Activated CD8-positive, alpha-beta memory T cell treated with anti-CD3 and anti-CD28 coated beads, Interleukin-2, amount 10 ng/mL, durations not matched to agents 7 days and 5 days (primary cell): ENCODE measurements at regions not wholly inside any gene's neighbourhood (a gene's known extent, or its start where the extent isn't known, plus 50 kb on each side); places are given as distances from the start of the nearest gene placed in this dataset.
"Not testable (repeated sequence)": the region's sequence is repeated elsewhere in the genome, so short reads cannot be mapped to it uniquely, and the experiment has no call there.

Source experiments
- ATAC-seq: fragments of 150-1000 bp; cut with Tn5 transposase; one replicate; pipeline ENCODE4 v1.10.0; 2021; ENCODE audit warnings: moderate library complexity
- CTCF ChIA-PET: fragments of 350-600 bp; sonication (Branson Sonifier 250); formaldehyde crosslinking; loops from one replicate; lab custom pipeline; 2021; ENCODE audit warnings: antibody characterized with exemption; lab: Charles Lee
- DNase-seq: peaks from one replicate; pipeline ENCODE4 v3.0.0-alpha.2; 2020
- H3K27ac Mint-ChIP-seq: one replicate; pipeline ENCODE4 v1.8.0; 2021; ENCODE audit warnings: mild to moderate bottlenecking, mixed read lengths
- H3K27me3 Mint-ChIP-seq: one replicate; pipeline ENCODE4 v1.8.0; 2021; ENCODE audit warnings: mixed read lengths
- H3K36me3 Mint-ChIP-seq: one replicate; pipeline ENCODE4 v1.8.0; 2021; ENCODE audit warnings: mild to moderate bottlenecking, mixed read lengths
- H3K4me1 Mint-ChIP-seq: one replicate; pipeline ENCODE4 v1.8.0; 2021; ENCODE audit warnings: mixed read lengths
- H3K4me3 Mint-ChIP-seq: one replicate; pipeline ENCODE4 v1.8.0; 2021; ENCODE audit warnings: mild to moderate bottlenecking, moderate library complexity, mixed read lengths
- H3K9me3 Mint-ChIP-seq: one replicate; pipeline ENCODE4 v1.8.0; 2022; ENCODE audit warnings: low read depth, mixed read lengths

DNA sequence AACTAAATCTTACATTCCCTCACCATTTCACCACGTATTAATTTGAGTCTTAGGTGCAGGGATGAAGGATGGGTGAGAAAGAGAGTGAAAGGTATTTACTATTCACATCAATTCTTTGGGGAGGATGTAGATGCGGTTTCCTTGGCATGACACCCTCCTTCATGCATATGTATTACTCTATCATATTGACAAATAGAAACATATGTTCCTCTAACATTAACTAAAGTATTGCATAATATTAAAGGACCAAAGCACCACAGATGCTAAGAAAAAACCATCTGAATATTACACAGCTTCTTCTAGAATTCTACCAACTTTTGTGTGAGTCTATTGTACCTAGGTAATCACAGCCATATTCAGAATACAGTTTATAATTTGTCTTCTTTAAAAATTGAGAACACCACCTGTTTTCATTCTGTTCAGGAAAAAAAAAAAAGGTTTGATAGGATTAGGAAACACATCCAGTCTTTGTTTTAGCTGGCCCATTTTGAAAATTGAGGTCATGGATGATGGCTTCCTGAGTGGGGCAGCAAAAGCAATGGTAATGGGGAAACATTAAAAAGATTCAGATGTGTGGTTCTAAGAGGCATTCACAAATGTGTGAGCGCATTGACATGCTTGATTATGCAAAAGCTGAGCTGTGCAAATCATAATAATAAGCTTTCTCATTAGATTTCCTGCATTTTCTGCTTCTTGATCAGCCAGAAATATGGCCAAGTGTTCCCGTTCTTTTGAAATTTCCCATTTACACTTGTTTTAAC, 1011.5 kb upstream of the NUDT12 start:
- no peaks in the 10 kb centered on the region for H3K27me3 Mint-ChIP-seq
- DNase-seq = no peak
- H3K9me3 Mint-ChIP-seq = peaks cover 10% of the 10 kb centered on the region
- no peak overlapping the region for H3K27ac Mint-ChIP-seq
- no peak for ATAC-seq
- H3K36me3 Mint-ChIP-seq = no peaks in the 10 kb centered on the region
- no peaks in the 10 kb centered on the region for H3K4me1 Mint-ChIP-seq
- H3K4me3 Mint-ChIP-seq = no peak overlapping the region
- CTCF ChIA-PET = no interaction called here

DNA sequence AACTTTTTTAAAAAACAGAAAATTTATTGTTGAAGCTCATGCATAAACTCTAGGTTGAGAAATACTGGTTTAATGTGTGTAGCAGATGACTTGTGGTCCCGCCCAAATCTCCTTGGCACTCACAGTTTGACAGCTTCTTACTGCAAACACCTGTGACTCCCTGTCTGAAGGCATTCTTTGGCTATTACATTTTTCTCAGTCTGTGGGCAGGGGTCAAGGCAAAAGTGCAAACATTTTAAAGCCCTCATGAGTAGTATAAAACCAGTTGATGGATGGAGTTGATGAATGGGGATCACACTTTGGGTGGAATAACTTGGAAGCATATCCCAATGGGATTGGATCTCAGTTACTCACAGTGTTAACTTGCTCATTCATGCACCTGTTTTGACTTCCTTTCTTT, 1007.0 kb upstream of the NUDT12 start:
- DNase-seq = no peak
- H3K4me3 Mint-ChIP-seq = no peak overlapping the region
- no peak overlapping the region for H3K27ac Mint-ChIP-seq
- CTCF ChIA-PET = no interaction called here
- no peaks in the 10 kb centered on the region for H3K27me3 Mint-ChIP-seq
- no peaks in the 10 kb centered on the region for H3K4me1 Mint-ChIP-seq
- H3K36me3 Mint-ChIP-seq = no peaks in the 10 kb centered on the region
- peaks cover 9% of the 10 kb centered on the region for H3K9me3 Mint-ChIP-seq
- no peak for ATAC-seq

DNA sequence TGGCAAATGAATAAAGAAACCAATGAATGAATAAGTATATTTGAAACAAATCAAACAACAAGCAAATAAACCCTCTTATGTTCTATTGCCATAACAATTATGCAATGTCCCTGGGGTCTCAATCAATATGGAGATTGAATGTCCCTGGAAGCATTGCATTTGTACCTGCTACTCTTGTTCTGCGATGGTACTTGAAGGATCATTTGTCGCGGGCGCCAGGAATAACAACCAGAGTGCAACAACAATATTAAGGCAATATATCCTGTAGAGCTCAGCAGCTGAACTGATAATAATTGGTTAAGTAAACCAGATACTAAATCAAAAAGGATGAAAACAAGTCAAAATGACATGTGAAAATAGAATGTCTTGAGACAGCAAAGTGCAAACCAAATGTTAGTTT, 1001.9 kb upstream of the NUDT12 start:
- H3K27ac Mint-ChIP-seq = no peak overlapping the region
- H3K4me1 Mint-ChIP-seq = no peaks in the 10 kb centered on the region
- H3K4me3 Mint-ChIP-seq = no peak overlapping the region
- DNase-seq (no peak), ATAC-seq (no peak)
- peaks cover 10% of the 10 kb centered on the region for H3K9me3 Mint-ChIP-seq
- H3K36me3 Mint-ChIP-seq = no peaks in the 10 kb centered on the region
- no peaks in the 10 kb centered on the region for H3K27me3 Mint-ChIP-seq
- CTCF ChIA-PET = no interaction called here

DNA sequence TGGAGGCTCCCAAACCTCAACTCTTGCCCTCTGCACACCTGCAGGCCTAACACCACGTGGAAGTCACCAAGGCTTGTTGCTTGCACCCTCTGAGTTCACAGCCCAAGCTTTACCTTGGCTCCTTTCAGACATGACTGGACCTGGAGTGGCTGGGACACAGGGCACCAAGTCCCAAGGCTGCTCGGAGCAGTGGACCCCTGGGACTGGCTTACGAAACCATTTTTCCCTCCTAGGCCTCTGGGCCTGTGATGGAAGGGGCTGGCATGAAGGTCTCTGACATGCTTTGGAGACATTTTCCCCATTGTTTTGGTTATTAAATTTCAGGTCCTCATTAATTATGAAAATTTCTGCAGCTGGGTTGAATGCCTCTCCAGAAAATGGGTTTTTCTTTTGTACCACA, 994.4 kb upstream of the NUDT12 start:
- no peaks in the 10 kb centered on the region for H3K4me1 Mint-ChIP-seq
- no peaks in the 10 kb centered on the region for H3K36me3 Mint-ChIP-seq
- H3K27me3 Mint-ChIP-seq = no peaks in the 10 kb centered on the region
- H3K9me3 Mint-ChIP-seq = peaks cover 12% of the 10 kb centered on the region
- no peak overlapping the region for H3K27ac Mint-ChIP-seq
- no peak for DNase-seq
- H3K4me3 Mint-ChIP-seq = no peak overlapping the region
- ATAC-seq = no peak
- CTCF ChIA-PET = no interaction called here

DNA sequence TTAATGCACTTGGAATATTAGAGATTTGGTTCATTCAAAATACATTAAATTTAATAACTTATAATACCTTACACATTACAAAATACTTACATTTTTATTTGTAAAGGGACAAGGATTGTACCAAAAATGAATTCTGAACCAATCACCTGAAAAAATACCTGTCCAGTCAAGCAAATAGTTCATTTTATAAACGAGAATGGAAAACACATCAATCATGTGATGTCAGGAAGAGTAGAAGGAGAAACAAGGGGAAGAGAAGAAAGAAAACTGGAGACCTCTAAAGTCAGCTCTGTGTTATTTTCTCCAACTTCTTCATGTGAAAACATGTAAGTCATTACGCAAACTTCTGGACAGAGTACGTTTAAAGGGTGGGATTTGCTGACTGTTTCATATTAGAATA, 989.0 kb upstream of the NUDT12 start:
- H3K27ac Mint-ChIP-seq = no peak overlapping the region

DNA sequence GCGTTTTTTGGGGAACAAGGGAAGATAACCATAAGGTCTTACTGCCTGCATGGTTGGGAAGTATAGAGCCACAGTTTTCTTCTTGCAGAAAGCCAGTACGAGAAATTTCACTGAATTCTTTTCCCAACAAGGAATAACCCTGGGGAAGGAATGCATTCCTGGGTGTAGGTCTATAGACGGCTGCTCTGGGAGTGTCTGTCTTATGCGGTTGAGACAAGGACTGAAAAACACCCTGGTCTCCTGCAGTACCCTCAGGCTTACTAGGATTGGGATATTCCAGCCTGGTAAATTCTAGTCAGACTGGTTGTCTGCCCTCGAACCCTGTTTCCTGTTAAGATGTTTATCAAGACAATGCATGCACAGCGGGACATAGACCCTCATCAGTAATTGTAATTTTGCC, 984.3 kb upstream of the NUDT12 start:
- H3K4me3 Mint-ChIP-seq, H3K9me3 Mint-ChIP-seq, H3K27me3 Mint-ChIP-seq, ATAC-seq, CTCF ChIA-PET, H3K4me1 Mint-ChIP-seq, DNase-seq, H3K36me3 Mint-ChIP-seq, H3K27ac Mint-ChIP-seq: not testable (repeated sequence)

More for the DNA sequence above, 989.0 kb upstream of the NUDT12 start:
- no peak overlapping the region for H3K4me3 Mint-ChIP-seq
- CTCF ChIA-PET = no interaction called here
- no peaks in the 10 kb centered on the region for H3K27me3 Mint-ChIP-seq
- no peaks in the 10 kb centered on the region for H3K4me1 Mint-ChIP-seq
- no peak for DNase-seq
- ATAC-seq = no peak
- peaks cover 6% of the 10 kb centered on the region for H3K9me3 Mint-ChIP-seq
- no peaks in the 10 kb centered on the region for H3K36me3 Mint-ChIP-seq

DNA sequence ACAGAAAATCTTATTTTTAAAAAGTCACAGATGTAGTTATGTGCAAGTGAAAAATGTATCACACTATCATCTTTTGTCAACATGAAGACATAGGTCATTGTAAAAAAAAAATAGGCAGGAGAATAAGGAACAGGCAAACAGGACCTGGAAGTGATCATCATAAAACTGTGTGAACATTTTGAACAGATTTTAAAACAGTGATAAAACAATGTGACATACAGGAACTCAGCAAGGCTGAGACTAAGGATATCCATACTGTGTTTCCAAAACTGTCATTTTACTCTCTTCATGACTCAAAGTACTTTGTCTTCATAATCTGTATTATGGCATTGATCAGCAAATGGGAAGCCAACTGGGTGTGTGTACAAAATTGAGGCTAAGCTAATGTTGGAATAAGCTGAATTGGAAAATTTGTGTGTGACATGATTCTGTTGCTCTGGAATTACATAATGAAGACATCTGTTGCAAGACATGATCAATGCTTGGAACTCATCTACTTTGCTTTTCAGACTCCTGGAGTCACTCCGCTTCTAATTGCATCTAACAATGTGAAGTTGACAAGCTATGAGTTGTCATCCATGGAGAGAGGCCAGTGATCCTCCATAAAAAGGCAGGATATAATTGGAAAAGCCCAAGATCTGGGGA, 978.7 kb upstream of the NUDT12 start:
- CTCF ChIA-PET = no interaction called here
- ATAC-seq = no peak

DNA sequence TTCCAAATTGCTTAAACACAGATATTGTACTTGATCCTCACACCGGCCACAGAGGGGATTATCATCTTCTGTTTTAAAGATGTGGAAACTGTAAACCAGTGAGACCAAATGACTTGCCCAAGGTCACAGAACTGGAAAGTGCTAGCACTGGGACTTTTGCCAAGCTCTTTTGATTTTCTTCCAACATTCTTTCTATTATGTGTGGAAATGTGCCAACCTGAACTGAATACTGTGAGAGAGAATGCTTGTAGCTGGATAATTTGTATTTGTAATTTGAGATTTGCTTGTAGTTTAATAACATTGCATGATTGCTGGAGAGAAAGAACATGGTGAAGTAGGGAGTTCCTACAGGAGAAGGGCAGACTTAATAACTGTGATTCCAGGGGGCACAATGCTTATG, 977.9 kb upstream of the NUDT12 start:
- no peaks in the 10 kb centered on the region for H3K9me3 Mint-ChIP-seq
- DNase-seq (no peak), ATAC-seq (no peak)
- CTCF ChIA-PET = no interaction called here
- no peaks in the 10 kb centered on the region for H3K4me1 Mint-ChIP-seq
- no peak overlapping the region for H3K4me3 Mint-ChIP-seq
- no peaks in the 10 kb centered on the region for H3K27me3 Mint-ChIP-seq
- H3K27ac Mint-ChIP-seq = no peak overlapping the region
- H3K36me3 Mint-ChIP-seq = no peaks in the 10 kb centered on the region

More for the DNA sequence above, 978.7 kb upstream of the NUDT12 start:
- Mint-ChIP-seq H3K9me3 (no peaks in the 10 kb centered on the region), H3K36me3 (no peaks in the 10 kb centered on the region), H3K4me1 (no peaks in the 10 kb centered on the region), H3K27ac (no peak overlapping the region), H3K27me3 (no peaks in the 10 kb centered on the region), H3K4me3 (no peak overlapping the region)
- DNase-seq = no peak

DNA sequence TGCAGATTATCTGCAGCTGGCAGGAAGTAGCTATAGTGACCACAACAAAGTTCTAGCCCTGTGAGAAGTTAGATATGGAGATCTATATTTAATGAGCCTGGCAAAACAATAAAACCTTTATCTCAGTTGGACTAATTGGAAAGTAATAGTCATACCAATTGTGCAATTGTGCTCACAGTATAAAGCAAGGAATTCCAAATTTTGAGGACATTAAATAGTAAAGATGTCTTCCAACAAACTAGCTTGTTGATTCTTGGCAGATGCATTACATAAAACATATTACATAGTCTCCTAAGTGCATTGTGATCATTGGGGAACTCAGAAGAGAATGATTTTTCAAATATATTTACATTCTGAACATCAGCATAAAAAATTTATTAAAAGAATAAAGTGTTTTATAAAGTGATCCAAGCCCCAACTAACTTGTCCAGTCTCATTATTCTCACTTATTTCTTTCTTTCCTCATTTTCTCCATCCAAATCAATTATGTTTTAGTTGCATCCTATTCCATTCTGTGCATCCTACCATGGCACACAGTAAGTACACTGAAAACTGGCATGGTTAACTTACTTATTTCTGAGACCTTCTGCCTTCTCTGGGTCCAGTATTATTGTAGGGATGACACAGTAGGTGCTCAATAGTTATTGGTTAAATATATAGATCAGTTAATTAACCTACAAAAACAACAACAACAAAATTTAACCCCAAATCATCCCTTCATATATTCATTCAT, 977.2 kb upstream of the NUDT12 start:
- Mint-ChIP-seq H3K36me3 (no peaks in the 10 kb centered on the region), H3K27me3 (no peaks in the 10 kb centered on the region), H3K4me3 (no peak overlapping the region), H3K4me1 (no peaks in the 10 kb centered on the region), H3K27ac (no peak overlapping the region), H3K9me3 (no peaks in the 10 kb centered on the region)
- DNase-seq = no peak
- no peak for ATAC-seq
- CTCF ChIA-PET = no interaction called here

DNA sequence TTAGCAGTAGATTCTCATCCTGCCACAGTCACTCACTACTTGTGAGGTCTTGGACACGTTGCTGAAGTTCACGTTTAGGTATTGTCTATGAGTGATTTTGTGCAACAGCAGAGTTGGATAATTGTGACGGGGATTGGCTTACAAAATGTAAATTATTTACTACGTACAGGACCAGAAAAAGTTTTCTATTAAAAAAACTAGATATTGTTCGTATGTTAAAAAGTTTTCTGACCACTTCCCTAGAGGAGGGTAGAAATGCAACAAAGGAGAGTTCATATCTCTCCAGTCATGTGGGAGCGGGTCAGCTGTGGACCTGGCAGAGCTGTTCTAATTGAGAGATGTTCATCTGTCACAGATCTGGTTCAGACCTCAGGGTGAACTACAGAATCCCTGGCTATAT, 976.1 kb upstream of the NUDT12 start:
- CTCF ChIA-PET = no interaction called here
- Mint-ChIP-seq H3K4me3 (no peak overlapping the region), H3K27me3 (no peaks in the 10 kb centered on the region), H3K36me3 (no peaks in the 10 kb centered on the region), H3K27ac (no peak overlapping the region), H3K4me1 (no peaks in the 10 kb centered on the region), H3K9me3 (no peaks in the 10 kb centered on the region)
- ATAC-seq = no peak
- no peak for DNase-seq

DNA sequence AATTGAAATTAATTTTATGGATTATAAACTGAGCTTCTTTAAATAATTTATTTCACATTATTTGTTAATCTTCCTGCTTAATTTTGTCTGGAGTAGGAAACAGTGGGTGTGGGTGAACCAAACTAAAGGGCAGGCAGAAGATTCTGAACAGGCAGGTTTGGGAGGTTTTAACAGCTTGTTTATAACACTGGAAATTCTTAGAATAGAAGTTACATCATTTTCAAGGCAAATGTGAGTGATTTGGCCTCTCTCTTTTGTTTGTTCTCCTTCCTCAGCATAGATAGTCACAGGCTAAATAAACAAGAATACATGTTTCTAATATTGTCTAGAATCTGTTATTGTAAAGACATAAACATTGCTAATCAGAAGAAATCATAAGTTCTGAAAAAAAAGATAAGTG, 970.9 kb upstream of the NUDT12 start:
- CTCF ChIA-PET = no interaction called here
- no peak for ATAC-seq

DNA sequence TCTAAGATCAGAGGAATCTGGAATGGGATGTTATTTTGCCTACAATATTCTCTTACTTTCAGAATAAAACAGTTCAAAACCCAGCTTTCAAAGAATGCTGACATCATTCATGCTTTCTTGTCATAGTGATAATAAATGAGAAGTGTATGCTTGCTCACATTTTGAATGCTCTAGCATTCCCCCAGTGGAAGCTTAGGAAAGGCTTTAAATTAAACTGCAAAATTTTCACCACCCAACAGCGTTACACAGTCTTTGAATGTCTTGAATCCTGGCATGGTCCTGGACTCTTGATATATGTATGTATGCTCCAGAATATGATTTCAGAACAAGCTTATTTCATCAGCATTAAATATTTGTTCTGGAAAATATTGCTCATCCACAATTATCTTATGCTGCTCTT, 964.3 kb upstream of the NUDT12 start:
- CTCF ChIA-PET = interaction anchor here (1.1 kb wide), 1 partner anchor 11 kb away, joined by 3 read pairs; no protein-coding TSS in a partner anchor
- Mint-ChIP-seq H3K4me3 (no peak overlapping the region), H3K36me3 (no peaks in the 10 kb centered on the region), H3K27me3 (no peaks in the 10 kb centered on the region), H3K9me3 (peaks cover 7% of the 10 kb centered on the region), H3K27ac (no peak overlapping the region), H3K4me1 (no peaks in the 10 kb centered on the region)
- no peak for ATAC-seq
- no peak for DNase-seq

More for the DNA sequence above, 970.9 kb upstream of the NUDT12 start:
- Mint-ChIP-seq H3K27me3 (no peaks in the 10 kb centered on the region), H3K4me1 (no peaks in the 10 kb centered on the region), H3K27ac (no peak overlapping the region), H3K9me3 (peaks cover 3% of the 10 kb centered on the region), H3K4me3 (no peak overlapping the region), H3K36me3 (no peaks in the 10 kb centered on the region)
- no peak for DNase-seq

DNA sequence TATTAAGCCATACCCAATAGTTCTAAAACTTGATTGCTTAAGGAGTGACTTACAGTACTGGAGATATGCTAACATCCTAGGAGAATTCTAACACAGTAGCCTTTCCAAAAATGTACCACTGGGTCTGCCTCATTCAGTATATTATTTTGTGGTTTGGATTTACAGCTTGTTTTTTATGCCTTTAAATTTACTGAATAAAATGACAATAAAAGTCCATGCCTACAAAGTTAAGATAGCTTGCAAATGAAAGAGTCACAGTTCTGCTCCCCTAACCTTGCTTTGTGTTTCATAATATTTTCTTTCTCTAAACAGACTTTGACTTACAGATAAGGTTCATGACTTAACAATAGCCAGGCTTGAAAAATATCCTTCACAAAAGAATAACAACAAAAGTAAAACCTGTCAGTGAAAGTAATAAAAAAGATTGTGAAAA, 951.1 kb upstream of the NUDT12 start:
- H3K4me3 Mint-ChIP-seq = no peak overlapping the region
- H3K27me3 Mint-ChIP-seq = no peaks in the 10 kb centered on the region
- H3K27ac Mint-ChIP-seq = no peak overlapping the region
- DNase-seq = no peak
- no peaks in the 10 kb centered on the region for H3K4me1 Mint-ChIP-seq
- H3K9me3 Mint-ChIP-seq = peaks cover 12% of the 10 kb centered on the region
- CTCF ChIA-PET = no interaction called here
- no peaks in the 10 kb centered on the region for H3K36me3 Mint-ChIP-seq
- ATAC-seq = no peak

DNA sequence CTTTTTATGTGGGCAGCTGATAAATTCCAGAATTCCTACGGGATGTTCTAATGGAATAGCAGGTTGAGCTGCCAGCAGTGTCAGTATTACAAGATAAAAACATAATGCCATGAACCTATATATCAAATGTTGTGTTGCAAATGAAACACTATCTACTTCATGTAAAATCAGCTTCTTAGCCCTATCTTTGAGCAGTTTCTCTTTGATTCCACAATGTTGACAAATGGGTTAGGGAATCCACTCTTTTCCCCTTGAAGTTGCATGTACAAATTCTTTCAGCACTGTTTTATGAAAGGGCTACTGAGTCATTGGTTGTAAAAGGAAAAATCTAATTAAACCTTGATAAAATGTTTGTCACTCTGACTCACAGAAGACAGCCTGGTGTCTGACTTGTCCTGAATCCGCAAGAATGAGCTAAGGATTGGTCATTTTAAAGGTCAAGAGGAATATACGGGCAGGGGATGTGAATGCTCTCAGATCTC, 950.6 kb upstream of the NUDT12 start:
- ATAC-seq (no peak), DNase-seq (no peak)
- no peaks in the 10 kb centered on the region for H3K36me3 Mint-ChIP-seq
- H3K27me3 Mint-ChIP-seq = no peaks in the 10 kb centered on the region
- no peaks in the 10 kb centered on the region for H3K4me1 Mint-ChIP-seq
- peaks cover 12% of the 10 kb centered on the region for H3K9me3 Mint-ChIP-seq
- H3K27ac Mint-ChIP-seq = no peak overlapping the region
- H3K4me3 Mint-ChIP-seq = no peak overlapping the region
- CTCF ChIA-PET = no interaction called here
